Right atrium auricular region (tissue), 2 donors: ENCODE measurements at regions not wholly inside any gene's neighbourhood (a gene's known extent, or its start where the extent isn't known, plus 50 kb on each side); places are given as distances from the start of the nearest gene placed in this dataset.

Experiments used
- DNase-seq: peaks from one replicate; pipeline ENCODE4 v3.0.0-alpha.2; 2019; ENCODE audit warnings: low spot score
- H3K27ac ChIP-seq, 2 donors: fragments of 200-600 bp; sonication (generic); 1 replicate in 1 of 2; 2 replicates in 1 of 2; pipeline ENCODE4 v1.5.1; 2016 to 2019
- H3K27me3 ChIP-seq, 2 donors: fragments of 200-600 bp; sonication (generic); one replicate each; pipeline versions ENCODE4 v1.5.1 to v1.6.0; 2017 to 2019
- H3K36me3 ChIP-seq: fragments of 200-600 bp; sonication (generic); one replicate; pipeline ENCODE4 v1.5.1; 2016
- H3K4me1 ChIP-seq, 2 donors: fragments of 200-600 bp; sonication (generic); one replicate each; pipeline versions ENCODE4 v1.5.1 to v1.6.0; 2017 to 2019
- H3K4me3 ChIP-seq, 2 donors: fragments of 200-600 bp; sonication (generic); 1 replicate in 1 of 2; 2 replicates in 1 of 2; pipeline ENCODE4 v1.5.1; 2017 to 2019; ENCODE audit warnings: mild to moderate bottlenecking in 1 of 2, moderate library complexity in 1 of 2
- H3K9me3 ChIP-seq, 2 donors: fragments of 200-600 bp; sonication (generic); one replicate each; pipeline ENCODE4 v1.5.1; 2019
- TF ChIP-seq, protein P1 (sequence below), 2 donors: fragments of 200-600 bp; sonication (generic); IDR thresholded peaks; one replicate each; pipeline ENCODE4 v1.5.1; 2019; ENCODE audit warnings: antibody characterized with exemption in 2 of 2

DNA sequence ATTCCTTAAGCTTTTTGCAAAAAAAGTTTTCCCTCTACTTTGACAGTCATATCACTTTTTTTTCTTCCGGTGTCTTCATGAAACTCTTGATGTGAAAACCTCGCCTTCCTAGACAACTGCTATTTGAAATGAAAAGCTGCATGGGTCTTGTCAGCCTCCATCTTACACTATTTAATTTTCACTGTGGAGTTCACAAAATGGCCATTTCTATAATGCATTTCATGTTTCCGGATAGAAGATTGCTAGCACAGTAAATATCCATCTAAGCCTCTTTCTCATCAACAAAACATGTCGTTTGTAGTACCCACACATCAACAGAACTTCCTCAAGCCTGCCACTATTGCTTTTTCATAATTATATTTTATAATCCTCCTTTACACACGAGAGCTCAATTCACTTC is 204.9 kb upstream of the ID4 start:
- Histone ChIP-seq H3K4me1 (no peaks in the 10 kb centered on the region), H3K27ac (no peak overlapping the region), H3K27me3 (no peaks in the 10 kb centered on the region), H3K36me3 (no peaks in the 10 kb centered on the region), H3K4me3 (no peak overlapping the region), H3K9me3 (no peaks in the 10 kb centered on the region)
- TF ChIP-seq, protein P1, sequence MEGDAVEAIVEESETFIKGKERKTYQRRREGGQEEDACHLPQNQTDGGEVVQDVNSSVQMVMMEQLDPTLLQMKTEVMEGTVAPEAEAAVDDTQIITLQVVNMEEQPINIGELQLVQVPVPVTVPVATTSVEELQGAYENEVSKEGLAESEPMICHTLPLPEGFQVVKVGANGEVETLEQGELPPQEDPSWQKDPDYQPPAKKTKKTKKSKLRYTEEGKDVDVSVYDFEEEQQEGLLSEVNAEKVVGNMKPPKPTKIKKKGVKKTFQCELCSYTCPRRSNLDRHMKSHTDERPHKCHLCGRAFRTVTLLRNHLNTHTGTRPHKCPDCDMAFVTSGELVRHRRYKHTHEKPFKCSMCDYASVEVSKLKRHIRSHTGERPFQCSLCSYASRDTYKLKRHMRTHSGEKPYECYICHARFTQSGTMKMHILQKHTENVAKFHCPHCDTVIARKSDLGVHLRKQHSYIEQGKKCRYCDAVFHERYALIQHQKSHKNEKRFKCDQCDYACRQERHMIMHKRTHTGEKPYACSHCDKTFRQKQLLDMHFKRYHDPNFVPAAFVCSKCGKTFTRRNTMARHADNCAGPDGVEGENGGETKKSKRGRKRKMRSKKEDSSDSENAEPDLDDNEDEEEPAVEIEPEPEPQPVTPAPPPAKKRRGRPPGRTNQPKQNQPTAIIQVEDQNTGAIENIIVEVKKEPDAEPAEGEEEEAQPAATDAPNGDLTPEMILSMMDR (IDR thresholded peaks at IDR 0.05), result no peak
- DNase-seq, result no peak

DNA sequence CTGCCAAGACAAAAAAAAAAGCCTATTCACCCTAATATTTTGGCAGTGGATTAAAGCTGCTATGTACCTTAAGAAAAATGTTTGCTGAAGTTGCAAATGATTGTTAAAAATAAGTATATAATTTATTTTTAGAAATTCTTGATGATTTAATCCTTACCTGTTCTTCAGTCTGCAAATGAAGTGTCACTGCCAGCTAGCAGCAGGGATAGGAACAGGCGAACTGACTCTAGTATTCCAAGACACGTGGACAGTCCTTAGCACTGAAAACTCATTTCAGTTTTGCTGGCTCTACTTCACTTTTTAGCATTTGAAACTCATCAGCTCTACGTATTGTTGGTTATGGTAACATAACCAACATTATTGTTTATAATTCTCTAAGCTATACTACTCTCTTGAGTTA is 204.4 kb upstream of the ID4 start:
- no peaks in the 10 kb centered on the region for H3K36me3 ChIP-seq
- no peak overlapping the region for H3K27ac ChIP-seq
- no peaks in the 10 kb centered on the region for H3K27me3 ChIP-seq
- H3K4me3 ChIP-seq, result no peak overlapping the region
- no peaks in the 10 kb centered on the region for H3K9me3 ChIP-seq
- H3K4me1 ChIP-seq, result no peaks in the 10 kb centered on the region
- DNase-seq, result no peak
- TF ChIP-seq, protein P1 (IDR thresholded peaks at IDR 0.05), result no peak

GRCh38 chr6:19635728-19636127 is 201.4 kb upstream of the ID4 start:
- TF ChIP-seq, protein P1 (IDR thresholded peaks at IDR 0.05), result no peak
- H3K4me1 ChIP-seq, result no peaks in the 10 kb centered on the region
- peaks cover 0 to 4% of the 10 kb centered on the region in 2 donors for H3K9me3 ChIP-seq
- no peak overlapping the region for H3K27ac ChIP-seq
- H3K4me3 ChIP-seq, result no peak overlapping the region
- no peaks in the 10 kb centered on the region for H3K27me3 ChIP-seq
- DNase-seq, result no peak
- H3K36me3 ChIP-seq, result no peaks in the 10 kb centered on the region

DNA sequence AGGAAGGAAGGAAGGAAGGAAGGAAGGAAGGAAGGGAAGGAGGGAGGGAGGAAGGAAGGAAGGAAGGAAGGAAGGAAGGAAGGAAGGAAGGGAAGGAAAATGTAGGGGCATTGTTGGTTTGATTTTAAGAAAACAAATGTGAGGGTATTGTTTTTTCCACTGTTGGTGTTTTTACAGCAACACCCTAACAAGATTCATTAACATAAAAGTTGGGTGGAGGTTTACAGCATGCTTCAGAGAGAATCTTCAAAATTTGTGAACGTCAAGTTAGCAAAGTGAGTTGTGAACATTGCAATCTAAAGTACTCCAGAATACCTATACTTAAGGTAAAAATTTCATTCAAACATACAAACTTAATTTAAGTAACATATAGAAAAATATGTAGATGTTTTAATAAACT is 200.2 kb upstream of the ID4 start:
- no peaks in the 10 kb centered on the region for H3K36me3 ChIP-seq

GRCh38 chr6:19638931-19639330 is 198.2 kb upstream of the ID4 start:
- Histone ChIP-seq H3K27me3 (no peaks in the 10 kb centered on the region), H3K4me1 (no peaks in the 10 kb centered on the region), H3K9me3 (peaks cover 0 to 4% of the 10 kb centered on the region in 2 donors), H3K4me3 (no peak overlapping the region), H3K36me3 (no peaks in the 10 kb centered on the region), H3K27ac (no peak overlapping the region)
- TF ChIP-seq, protein P1 (IDR thresholded peaks at IDR 0.05), result no peak
- no peak for DNase-seq

More for the DNA sequence above, 200.2 kb upstream of the ID4 start:
- Histone ChIP-seq H3K27ac (no peak overlapping the region), H3K9me3 (peaks cover 0 to 4% of the 10 kb centered on the region in 2 donors), H3K27me3 (no peaks in the 10 kb centered on the region), H3K4me1 (no peaks in the 10 kb centered on the region), H3K4me3 (no peak overlapping the region)
- TF ChIP-seq, protein P1 (IDR thresholded peaks at IDR 0.05), result no peak
- no peak for DNase-seq

- Histone ChIP-seq H3K4me3 (no peak overlapping the region), H3K36me3 (no peaks in the 10 kb centered on the region), H3K9me3 (peaks cover 0 to 3% of the 10 kb centered on the region in 2 donors), H3K27me3 (no peaks in the 10 kb centered on the region), H3K4me1 (no peaks in the 10 kb centered on the region), H3K27ac (no peak overlapping the region)
- no peak for DNase-seq
- TF ChIP-seq, protein P1 (IDR thresholded peaks at IDR 0.05), result no peak
Observed at GRCh38 chr6:19643287-19643686, 193.9 kb upstream of the ID4 start.
